MCF 10A (cell line): ENCODE measurements at regions not wholly inside any gene's neighbourhood (a gene's known extent, or its start where the extent isn't known, plus 50 kb on each side); places are given as distances from the start of the nearest gene placed in this dataset.
A peak's percentile ranks its signal among the peaks of the same experiment; 100 is the strongest.

Source experiments
- BruUV-seq: library from RNA; stranded (reverse); fragments of 400-500 nt; replicated peaks from 2 replicates; lab custom pipeline; 2021; lab: Mats Ljungman, UMichigan
- CTCF ChIA-PET: fragments of 300-600 bp; sonication (Branson Sonifier 250); formaldehyde crosslinking; extraction: SDS; loops from one replicate; lab custom pipeline; 2021; ENCODE audit warnings: antibody characterized with exemption, inconsistent platforms; lab: Yijun Ruan, JAX
- POLR2A ChIA-PET: fragments of 300-600, 350-650 bp; sonication (Branson Sonifier 250); formaldehyde crosslinking; extraction: SDS; loops from one replicate; lab custom pipeline; 2020; ENCODE audit warnings: antibody characterized with exemption, inconsistent platforms; lab: Yijun Ruan, JAX
- DNase-seq: peaks from one replicate; pipeline ENCODE4 v3.0.0-alpha.2; 2018; ENCODE audit not compliant: unreplicated experiment
- H3K27ac Mint-ChIP-seq: one replicate; pipeline ENCODE4 v1.8.0; 2022; ENCODE audit warnings: mild to moderate bottlenecking, low read depth, mixed read lengths; ENCODE audit not compliant: unreplicated experiment
- H3K27me3 Mint-ChIP-seq: one replicate; pipeline ENCODE4 v1.8.0; 2022; ENCODE audit warnings: mixed read lengths; ENCODE audit not compliant: insufficient read depth, unreplicated experiment
- H3K36me3 Mint-ChIP-seq: one replicate; pipeline ENCODE4 v1.8.0; 2022; ENCODE audit warnings: mild to moderate bottlenecking, moderate library complexity, mixed read lengths; ENCODE audit not compliant: insufficient read depth, unreplicated experiment
- H3K4me1 Mint-ChIP-seq: one replicate; pipeline ENCODE4 v1.8.0; 2022; ENCODE audit warnings: mixed read lengths; ENCODE audit not compliant: insufficient read depth, unreplicated experiment
- H3K4me3 Mint-ChIP-seq: one replicate; pipeline ENCODE4 v1.8.0; 2022; ENCODE audit warnings: mild to moderate bottlenecking, moderate library complexity, mixed read lengths; ENCODE audit not compliant: unreplicated experiment
- H3K9me3 Mint-ChIP-seq: one replicate; pipeline ENCODE4 v1.8.0; 2022; ENCODE audit warnings: mixed read lengths; ENCODE audit not compliant: unreplicated experiment
- CTCF ChIP-seq: fragments of 200-600 bp; IDR thresholded peaks from one replicate; pipeline ENCODE4 v1.8.0; 2022; ENCODE audit warnings: antibody characterized with exemption, mild to moderate bottlenecking; ENCODE audit not compliant: unreplicated experiment
- intact Hi-C: fragments of 100-400 bp; cut with micrococcal nuclease; formaldehyde crosslinking; loops from 2 replicates; pipeline ENCODE4 v1.14.1; 2022

GRCh38 chr7:21253740-21254687 is 173.9 kb upstream of the SP4 start:
- intact Hi-C loops = loop anchor here (1.0 to 10.0 kb wide), 5 partner anchors 263 to 1542 kb away; no protein-coding TSS in a partner anchor
- TF ChIP-seq CTCF = peak; percentile 58
- ChIA-PET POLR2A (interaction anchor here (0.5 to 1.2 kb wide), 3 partner anchors 265 to 477 kb away, joined by 3 to 4 read pairs (median 4); no protein-coding TSS in a partner anchor), CTCF (interaction anchor here (0.5 to 10.0 kb wide), 80 partner anchors 8 to 829 kb away, joined by 3 to 125 read pairs (median 4); partner anchors contain the start of gene SP8)
- Mint-ChIP-seq H3K4me1 (no peaks in the 10 kb centered on the region), H3K27ac (no peak overlapping the region), H3K36me3 (no peaks in the 10 kb centered on the region), H3K27me3 (peaks cover 10% of the 10 kb centered on the region), H3K9me3 (no peaks in the 10 kb centered on the region), H3K4me3 (no peak overlapping the region)
- DNase-seq = peak; percentile 69
- BruUV-seq = no TSS peak

- Mint-ChIP-seq H3K4me3 (no peak overlapping the region), H3K36me3 (no peaks in the 10 kb centered on the region), H3K27ac (no peak overlapping the region), H3K4me1 (no peaks in the 10 kb centered on the region), H3K27me3 (peaks cover 10% of the 10 kb centered on the region), H3K9me3 (no peaks in the 10 kb centered on the region)
- TF ChIP-seq CTCF = peak; percentile 44
- no TSS peak for BruUV-seq
- ChIA-PET POLR2A (interaction anchor here (0.6 to 1.4 kb wide), 5 partner anchors 171 to 557 kb away, joined by 3 read pairs; partner anchors contain the start of gene SP4), CTCF (interaction anchor here (0.6 to 10.0 kb wide), 29 partner anchors 8 to 1199 kb away, joined by 3 to 125 read pairs (median 3); no protein-coding TSS in a partner anchor)
- intact Hi-C loops = loop anchor here (1.0 to 10.0 kb wide), 7 partner anchors 171 to 745 kb away; partner anchors contain the start of gene SP4
- DNase-seq = peak; percentile 61
Measured at GRCh38 chr7:21256310-21256877, 171.5 kb upstream of the SP4 start.

- H3K27ac Mint-ChIP-seq = no peak overlapping the region
- H3K27me3 Mint-ChIP-seq = no peaks in the 10 kb centered on the region
- no peak for TF ChIP-seq CTCF
- no peaks in the 10 kb centered on the region for H3K9me3 Mint-ChIP-seq
- H3K4me1 Mint-ChIP-seq = no peaks in the 10 kb centered on the region
- intact Hi-C loops = loop anchor here (1.0 kb wide), 2 partner anchors 246 to 506 kb away; no protein-coding TSS in a partner anchor
- H3K4me3 Mint-ChIP-seq = no peak overlapping the region
- no TSS peak for BruUV-seq
- DNase-seq = no peak
- POLR2A ChIA-PET = no interaction called here
- CTCF ChIA-PET = interaction anchor here (0.7 to 7.2 kb wide), 6 partner anchors 9 to 507 kb away, joined by 3 to 72 read pairs (median 5); no protein-coding TSS in a partner anchor
- no peaks in the 10 kb centered on the region for H3K36me3 Mint-ChIP-seq
Measured at GRCh38 chr7:21260939-21261338, 166.9 kb upstream of the SP4 start.
